ENCODE measurements at regions not wholly inside any gene's neighbourhood (a gene's known extent, or its start where the extent isn't known, plus 50 kb on each side); places are given as distances from the start of the nearest gene placed in this dataset.

GRCh38 chr15:46126581-46126980 lies 491.8 kb downstream of the SQOR start:
- TF ChIP-seq REST (IDR thresholded peaks at IDR 0.05; ENCODE audit: insufficient read depth in 1 of 2, low read depth in 2 of 2, low read length in 1 of 2) (no peak), POLR2AphosphoS5 (IDR thresholded peaks at IDR 0.05; ENCODE audit: low read depth, low read length) (no peak), TCF7L2 (IDR thresholded peaks at IDR 0.05; ENCODE audit: low read depth, low read length) (no peak)
- TF ChIP-seq, protein P1, sequence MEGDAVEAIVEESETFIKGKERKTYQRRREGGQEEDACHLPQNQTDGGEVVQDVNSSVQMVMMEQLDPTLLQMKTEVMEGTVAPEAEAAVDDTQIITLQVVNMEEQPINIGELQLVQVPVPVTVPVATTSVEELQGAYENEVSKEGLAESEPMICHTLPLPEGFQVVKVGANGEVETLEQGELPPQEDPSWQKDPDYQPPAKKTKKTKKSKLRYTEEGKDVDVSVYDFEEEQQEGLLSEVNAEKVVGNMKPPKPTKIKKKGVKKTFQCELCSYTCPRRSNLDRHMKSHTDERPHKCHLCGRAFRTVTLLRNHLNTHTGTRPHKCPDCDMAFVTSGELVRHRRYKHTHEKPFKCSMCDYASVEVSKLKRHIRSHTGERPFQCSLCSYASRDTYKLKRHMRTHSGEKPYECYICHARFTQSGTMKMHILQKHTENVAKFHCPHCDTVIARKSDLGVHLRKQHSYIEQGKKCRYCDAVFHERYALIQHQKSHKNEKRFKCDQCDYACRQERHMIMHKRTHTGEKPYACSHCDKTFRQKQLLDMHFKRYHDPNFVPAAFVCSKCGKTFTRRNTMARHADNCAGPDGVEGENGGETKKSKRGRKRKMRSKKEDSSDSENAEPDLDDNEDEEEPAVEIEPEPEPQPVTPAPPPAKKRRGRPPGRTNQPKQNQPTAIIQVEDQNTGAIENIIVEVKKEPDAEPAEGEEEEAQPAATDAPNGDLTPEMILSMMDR (IDR thresholded peaks at IDR 0.05), result no peak
- ChIA-PET POLR2A (no interaction called here), CTCF (no interaction called here)
- ATAC-seq, result no peak
- Histone ChIP-seq H3K4me3 (ENCODE audit: low read depth in 2 of 2, low read length in 2 of 2) (no peak overlapping the region), H3K9me3 (ENCODE audit: control insufficient read depth, insufficient read depth, low read depth, low read length) (peaks cover 3% of the 10 kb centered on the region; the same call in 1 of the 2 replicates), H3K27ac (ENCODE audit: low read length) (no peak overlapping the region), H3K36me3 (ENCODE audit: control insufficient read depth, insufficient read depth, low read length) (no peaks in the 10 kb centered on the region), H3K4me1 (ENCODE audit: control insufficient read depth, insufficient read depth, low read length) (no peaks in the 10 kb centered on the region), H3K27me3 (ENCODE audit: control insufficient read depth, insufficient read depth, low read length) (no peaks in the 10 kb centered on the region)
- in situ Hi-C loops (cut with HindIII; ENCODE audit: low pct_unique_long_range_greater_than_20kb, low sequenced_read_pairs) (no loop called here), intact Hi-C loops (cut with micrococcal nuclease; ENCODE audit: unreplicated experiment) (no loop called here)
- no peak for DNase-seq (ENCODE audit: low read depth, low spot score)
- no TSS peak for BruUV-seq (replicated peaks)

DNA sequence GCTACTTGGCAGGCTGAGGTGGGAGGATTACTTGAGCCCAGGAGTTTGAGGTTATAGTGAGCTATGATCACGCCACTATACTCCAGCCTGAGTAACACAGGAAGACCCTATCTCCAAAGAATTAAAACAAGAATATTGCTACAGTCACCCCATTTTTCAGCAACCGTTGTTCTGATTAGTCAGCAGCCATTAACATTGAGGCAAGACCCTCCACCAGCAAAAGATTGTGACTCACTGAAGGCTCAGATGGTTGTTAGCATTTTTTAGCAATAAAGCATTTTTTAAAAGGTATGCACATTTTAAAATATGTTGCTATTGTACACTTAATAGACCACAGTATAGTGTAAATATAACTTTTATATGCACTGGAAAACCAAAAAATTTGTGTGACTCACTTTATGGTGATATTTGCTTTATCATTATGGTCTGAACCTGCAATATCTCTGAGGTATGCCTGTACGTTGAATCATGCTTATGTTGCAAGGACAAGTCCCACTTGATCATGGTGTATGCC lies 492.6 kb downstream of the SQOR start:
- peaks cover 3% of the 10 kb centered on the region; the same call in 1 of the 2 replicates for H3K9me3 ChIP-seq (ENCODE audit: control insufficient read depth, insufficient read depth, low read depth, low read length)
- no peaks in the 10 kb centered on the region for H3K36me3 ChIP-seq (ENCODE audit: control insufficient read depth, insufficient read depth, low read length)
- DNase-seq (ENCODE audit: low read depth, low spot score), result no peak
- no peaks in the 10 kb centered on the region for H3K4me1 ChIP-seq (ENCODE audit: control insufficient read depth, insufficient read depth, low read length)
- intact Hi-C loops (cut with micrococcal nuclease; ENCODE audit: unreplicated experiment), result no loop called here
- H3K4me3 ChIP-seq (ENCODE audit: low read depth in 2 of 2, low read length in 2 of 2), result no peak overlapping the region
- ChIA-PET POLR2A (no interaction called here), CTCF (no interaction called here)
- no peaks in the 10 kb centered on the region for H3K27me3 ChIP-seq (ENCODE audit: control insufficient read depth, insufficient read depth, low read length)
- no peak for TF ChIP-seq REST (IDR thresholded peaks at IDR 0.05; ENCODE audit: insufficient read depth in 1 of 2, low read depth in 2 of 2, low read length in 1 of 2)
- no peak for TF ChIP-seq SIN3A (IDR thresholded peaks at IDR 0.05; ENCODE audit: borderline replicate concordance, insufficient read depth, low read depth, low read length)
- no peak for TF ChIP-seq TCF7L2 (IDR thresholded peaks at IDR 0.05; ENCODE audit: low read depth, low read length)
- TF ChIP-seq, protein P1 (IDR thresholded peaks at IDR 0.05), result no peak
- TF ChIP-seq POLR2AphosphoS5 (IDR thresholded peaks at IDR 0.05; ENCODE audit: low read depth, low read length), result no peak
- in situ Hi-C loops (cut with HindIII; ENCODE audit: low pct_unique_long_range_greater_than_20kb, low sequenced_read_pairs), result no loop called here
- no peak for ATAC-seq
- H3K27ac ChIP-seq (ENCODE audit: low read length), result no peak overlapping the region
- no TSS peak for BruUV-seq (replicated peaks)
